GM13977 (cell line): ENCODE measurements at regions not wholly inside any gene's neighbourhood (a gene's known extent, or its start where the extent isn't known, plus 50 kb on each side); places are given as distances from the start of the nearest gene placed in this dataset.
A peak's percentile ranks its signal among the peaks of the same experiment; 100 is the strongest.

Experiments used
- DNase-seq: peaks from one replicate; pipeline ENCODE4 v3.0.0; 2012; ENCODE audit warnings: low spot score
- CTCF ChIP-seq: IDR thresholded peaks from 2 replicates; pipeline ENCODE4 v1.5.1; 2012; ENCODE audit warnings: mild to moderate bottlenecking, control low read depth; ENCODE audit not compliant: insufficient read depth; ENCODE audit errors: extremely low read depth, missing control alignments
- in situ Hi-C: fragments of 300-500 bp; cut with MboI; formaldehyde crosslinking; loops from one replicate; pipeline ENCODE4 v1.12.0; 2022; ENCODE audit warnings: low sequenced_read_pairs, low pct_unique_long_range_greater_than_20kb, mixed read lengths, inconsistent platforms; ENCODE audit not compliant: unreplicated experiment

- DNase-seq, result peak; percentile 12
- in situ Hi-C loops, result no loop called here
- no peak for TF ChIP-seq CTCF
Observed at GRCh38 chr1:39085174-39085573, 59.0 kb downstream of the NDUFS5 start.

- in situ Hi-C loops, result no loop called here
- no peak for TF ChIP-seq CTCF
- peak; percentile 15 for DNase-seq
Observed at GRCh38 chr1:39086386-39086785, 60.2 kb downstream of the NDUFS5 start.

- in situ Hi-C loops, result no loop called here
- peak; percentile 14 for DNase-seq
- TF ChIP-seq CTCF, result no peak
Observed at GRCh38 chr1:39086865-39087409, 60.8 kb downstream of the NDUFS5 start.

- TF ChIP-seq CTCF, result no peak
- peak; percentile 12 for DNase-seq
- in situ Hi-C loops, result no loop called here
Observed at GRCh38 chr1:39087435-39087834, 61.3 kb downstream of the NDUFS5 start.

- no peak for TF ChIP-seq CTCF
- in situ Hi-C loops, result no loop called here
- no peak for DNase-seq
Observed at GRCh38 chr1:39088658-39089057, 62.5 kb downstream of the NDUFS5 start.

GRCh38 chr1:39089931-39090521 is 63.9 kb downstream of the NDUFS5 start:
- no peak for DNase-seq
- in situ Hi-C loops, result loop anchor here (10.0 kb wide), 1 partner anchor 95 kb away; no protein-coding TSS in a partner anchor
- TF ChIP-seq CTCF, result no peak
